HL-60 (cell line): ENCODE measurements at regions not wholly inside any gene's neighbourhood (a gene's known extent, or its start where the extent isn't known, plus 50 kb on each side); places are given as distances from the start of the nearest gene placed in this dataset.

Source experiments
- DNase-seq, 2 experiments: peaks; one replicate each; pipeline ENCODE4 v3.0.0-alpha.2; 2010 to 2020; ENCODE audit warnings: low read depth in 1 of 2, low spot score in 1 of 2
- H3K27ac ChIP-seq: fragments of 250-450 bp; sonication (Bioruptor Pico); replicated peaks from 2 replicates; pipeline ENCODE4 v1.5.1; 2020; ENCODE audit warnings: mild to moderate bottlenecking, moderate library complexity
- H3K27me3 ChIP-seq: fragments of 250-450 bp; sonication (Bioruptor Pico); 2 replicates; pipeline ENCODE4 v1.5.1; 2021; ENCODE audit warnings: mild to moderate bottlenecking, moderate library complexity; ENCODE audit not compliant: insufficient read depth, poor library complexity, severe bottlenecking
- H3K4me3 ChIP-seq: replicated peaks from 2 replicates; pipeline ENCODE4 v1.5.1; 2011; ENCODE audit warnings: mild to moderate bottlenecking, control low read depth, low read length; ENCODE audit not compliant: insufficient read depth
- CTCF ChIP-seq: IDR thresholded peaks from one replicate; pipeline ENCODE4 v1.5.1; 2011; ENCODE audit warnings: low read length, control low read depth, inconsistent platforms; ENCODE audit not compliant: insufficient read depth
- GABPA ChIP-seq: IDR thresholded peaks from 2 replicates; pipeline ENCODE4 v1.6.1; 2012; ENCODE audit warnings: low read depth
- POLR2AphosphoS5 ChIP-seq: IDR thresholded peaks from 2 replicates; pipeline ENCODE4 v1.6.1; 2012; ENCODE audit warnings: low read depth
- REST ChIP-seq: IDR thresholded peaks from 2 replicates; pipeline ENCODE4 v1.6.1; 2012; ENCODE audit warnings: low read depth; ENCODE audit not compliant: insufficient replicate concordance
- SPI1 ChIP-seq: IDR thresholded peaks from 2 replicates; pipeline ENCODE4 v1.6.1; 2012; ENCODE audit warnings: low read depth, mild to moderate bottlenecking, borderline replicate concordance

GRCh38 chr10:29788113-29788512 is 153.3 kb upstream of the SVIL start:
- H3K4me3 ChIP-seq, result no peak overlapping the region
- H3K27ac ChIP-seq, result no peak overlapping the region
- DNase-seq, result no peak
- TF ChIP-seq CTCF (no peak), GABPA (no peak), SPI1 (no peak), REST (no peak), POLR2AphosphoS5 (no peak)
- no peaks in the 10 kb centered on the region for H3K27me3 ChIP-seq

- no peak for DNase-seq
- H3K27ac ChIP-seq, result no peak overlapping the region
Measured at GRCh38 chr10:29785701-29786100, 150.9 kb upstream of the SVIL start.

GRCh38 chr10:29784175-29784773 is 149.5 kb upstream of the SVIL start:
- no peak for DNase-seq
- no peak for TF ChIP-seq GABPA
- TF ChIP-seq REST, result no peak
- no peaks in the 10 kb centered on the region for H3K27me3 ChIP-seq
- H3K4me3 ChIP-seq, result no peak overlapping the region
- no peak overlapping the region for H3K27ac ChIP-seq

More at GRCh38 chr10:29785701-29786100, 150.9 kb upstream of the SVIL start:
- Histone ChIP-seq H3K4me3 (no peak overlapping the region), H3K27me3 (no peaks in the 10 kb centered on the region)
- no peak for TF ChIP-seq REST
- TF ChIP-seq GABPA, result no peak
- no peak for TF ChIP-seq CTCF
- no peak for TF ChIP-seq SPI1
- TF ChIP-seq POLR2AphosphoS5, result no peak
